Stimulated activated naive CD8-positive, alpha-beta T cell treated with anti-CD3 and anti-CD28 coated beads, Interleukin-15, Interleukin-2, amounts not matched to agents 100 ng/mL and 50 ng/mL, for 24 hours (primary cell): ENCODE measurements at regions not wholly inside any gene's neighbourhood (a gene's known extent, or its start where the extent isn't known, plus 50 kb on each side); places are given as distances from the start of the nearest gene placed in this dataset.

Experiments used
- H3K27ac Mint-ChIP-seq: one replicate; pipeline ENCODE4 v1.8.0; 2021; ENCODE audit warnings: mild to moderate bottlenecking, mixed read lengths
- H3K27me3 Mint-ChIP-seq: one replicate; pipeline ENCODE4 v1.8.0; 2021; ENCODE audit warnings: mixed read lengths
- H3K36me3 Mint-ChIP-seq: one replicate; pipeline ENCODE4 v1.8.0; 2021; ENCODE audit warnings: low read depth, mixed read lengths
- H3K4me1 Mint-ChIP-seq: one replicate; pipeline ENCODE4 v1.8.0; 2021; ENCODE audit warnings: low read depth, mixed read lengths
- H3K4me3 Mint-ChIP-seq: one replicate; pipeline ENCODE4 v1.8.0; 2021; ENCODE audit warnings: mild to moderate bottlenecking, mixed read lengths
- H3K9me3 Mint-ChIP-seq: one replicate; pipeline ENCODE4 v1.8.0; 2021; ENCODE audit warnings: mixed read lengths

- no peaks in the 10 kb centered on the region for H3K36me3 Mint-ChIP-seq
- H3K4me1 Mint-ChIP-seq = no peaks in the 10 kb centered on the region
- H3K4me3 Mint-ChIP-seq = no peak overlapping the region
- peaks cover 16% of the 10 kb centered on the region for H3K27me3 Mint-ChIP-seq
- no peak overlapping the region for H3K27ac Mint-ChIP-seq
- no peaks in the 10 kb centered on the region for H3K9me3 Mint-ChIP-seq
Measured at GRCh38 chr11:123246749-123247495, 51.9 kb upstream of the CLMP start.

GRCh38 chr11:123245567-123245966 lies 50.5 kb upstream of the CLMP start:
- H3K27me3 Mint-ChIP-seq = peaks cover 16% of the 10 kb centered on the region

More at GRCh38 chr11:123245567-123245966, 50.5 kb upstream of the CLMP start:
- Mint-ChIP-seq H3K4me1 (no peaks in the 10 kb centered on the region), H3K9me3 (no peaks in the 10 kb centered on the region), H3K4me3 (no peak overlapping the region), H3K27ac (no peak overlapping the region), H3K36me3 (no peaks in the 10 kb centered on the region)
